ENCODE measurements at regions not wholly inside any gene's neighbourhood (a gene's known extent, or its start where the extent isn't known, plus 50 kb on each side); places are given as distances from the start of the nearest gene placed in this dataset.

DNA sequence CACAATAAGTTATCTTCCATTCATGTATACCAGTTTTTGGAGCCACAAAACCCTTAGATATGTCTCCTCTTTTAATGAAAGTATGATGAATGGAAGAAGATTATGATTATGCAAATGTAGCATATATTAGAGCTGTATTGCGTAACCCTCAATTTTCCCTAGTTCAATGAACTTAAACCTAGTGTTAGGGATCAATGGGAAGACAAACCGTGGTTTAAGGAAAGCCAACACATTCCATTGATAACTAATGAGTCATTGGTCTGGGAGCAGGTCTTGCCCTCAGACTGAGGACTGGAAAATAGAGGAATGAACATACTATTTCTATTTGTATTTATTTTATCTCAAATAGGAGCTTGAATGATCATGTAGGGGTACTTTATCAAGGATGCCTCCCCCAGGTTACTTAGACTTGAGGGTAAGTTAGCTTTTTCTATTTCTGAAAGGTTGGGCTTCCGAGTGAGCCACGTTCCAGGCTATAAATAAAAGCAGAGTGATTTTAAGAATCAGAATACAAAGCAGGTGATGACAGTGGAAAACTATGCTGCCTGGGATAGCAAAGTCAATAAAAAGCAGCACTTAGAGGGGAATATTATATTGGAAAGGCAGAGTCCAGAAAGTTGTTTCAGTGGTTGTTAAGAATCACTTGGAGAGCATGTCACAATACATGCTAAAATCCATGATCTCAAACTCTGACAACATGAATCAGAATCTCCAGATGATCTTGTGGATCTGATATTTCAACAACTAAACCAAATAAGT is 356.0 kb downstream of the ADAM29 start:
- TF ChIP-seq ARNT (IDR thresholded peaks at IDR 0.05) = no peak
- ChIA-PET CTCF (no interaction called here), POLR2A (no interaction called here)
- no peak for DNase-seq (ENCODE audit: extremely low spot score)

DNA sequence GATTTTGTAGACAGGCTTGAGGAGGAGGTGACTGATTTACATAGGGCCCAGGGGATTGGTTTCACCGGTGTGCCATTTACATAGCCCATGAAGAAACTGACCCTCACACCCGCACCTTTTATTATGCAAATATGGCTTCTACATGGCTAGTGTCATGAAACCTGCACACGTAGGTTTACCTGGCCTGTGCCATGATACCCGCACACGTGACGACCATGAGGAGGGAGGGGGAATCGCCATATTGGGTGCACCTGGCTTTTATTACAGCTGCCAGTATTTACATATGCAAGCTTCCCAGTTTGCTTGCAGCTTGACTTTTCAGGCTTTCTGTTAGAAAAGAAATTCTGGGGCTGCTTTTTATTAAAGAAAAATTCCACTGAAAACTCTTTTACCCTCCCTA is 359.7 kb downstream of the ADAM29 start:
- ChIA-PET POLR2A (no interaction called here), CTCF (no interaction called here)
- TF ChIP-seq FOXA1 (IDR thresholded peaks at IDR 0.05) (no peak), FOXK2 (IDR thresholded peaks at IDR 0.05) (no peak), ZNF384 (IDR thresholded peaks at IDR 0.05) (no peak)
- no peak for DNase-seq (ENCODE audit: extremely low spot score)

DNA sequence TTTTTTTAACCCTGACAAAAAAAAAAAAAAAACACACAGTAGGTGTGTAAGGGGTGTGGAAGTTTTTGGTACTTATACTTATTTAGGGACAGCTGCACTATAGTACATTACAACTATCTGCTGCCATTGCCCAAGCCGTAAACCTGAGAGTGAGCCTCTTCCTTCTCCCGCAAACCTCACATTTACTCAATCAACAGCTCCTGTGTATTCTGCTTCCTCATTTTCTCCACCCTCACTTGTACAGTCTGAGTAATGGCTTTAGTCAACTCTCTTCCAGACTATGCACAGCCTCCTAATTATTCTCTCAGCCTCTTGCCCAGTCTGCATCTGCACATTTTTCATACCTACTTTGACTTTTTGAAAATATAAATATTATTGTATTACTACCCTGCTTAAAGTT is 362.0 kb downstream of the ADAM29 start:
- TF ChIP-seq FOXA1 (IDR thresholded peaks at IDR 0.05) = no peak
- TF ChIP-seq, protein P1, sequence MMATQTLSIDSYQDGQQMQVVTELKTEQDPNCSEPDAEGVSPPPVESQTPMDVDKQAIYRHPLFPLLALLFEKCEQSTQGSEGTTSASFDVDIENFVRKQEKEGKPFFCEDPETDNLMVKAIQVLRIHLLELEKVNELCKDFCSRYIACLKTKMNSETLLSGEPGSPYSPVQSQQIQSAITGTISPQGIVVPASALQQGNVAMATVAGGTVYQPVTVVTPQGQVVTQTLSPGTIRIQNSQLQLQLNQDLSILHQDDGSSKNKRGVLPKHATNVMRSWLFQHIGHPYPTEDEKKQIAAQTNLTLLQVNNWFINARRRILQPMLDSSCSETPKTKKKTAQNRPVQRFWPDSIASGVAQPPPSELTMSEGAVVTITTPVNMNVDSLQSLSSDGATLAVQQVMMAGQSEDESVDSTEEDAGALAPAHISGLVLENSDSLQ (IDR thresholded peaks at IDR 0.05) = no peak
- TF ChIP-seq NFRKB (IDR thresholded peaks at IDR 0.05) = no peak
- no peak for TF ChIP-seq SP1 (IDR thresholded peaks at IDR 0.05)
- no peak for TF ChIP-seq L3MBTL2 (conservative IDR thresholded peaks at IDR 0.05)
- ChIA-PET POLR2A (no interaction called here), CTCF (no interaction called here)
- no peak for DNase-seq (ENCODE audit: extremely low spot score)

DNA sequence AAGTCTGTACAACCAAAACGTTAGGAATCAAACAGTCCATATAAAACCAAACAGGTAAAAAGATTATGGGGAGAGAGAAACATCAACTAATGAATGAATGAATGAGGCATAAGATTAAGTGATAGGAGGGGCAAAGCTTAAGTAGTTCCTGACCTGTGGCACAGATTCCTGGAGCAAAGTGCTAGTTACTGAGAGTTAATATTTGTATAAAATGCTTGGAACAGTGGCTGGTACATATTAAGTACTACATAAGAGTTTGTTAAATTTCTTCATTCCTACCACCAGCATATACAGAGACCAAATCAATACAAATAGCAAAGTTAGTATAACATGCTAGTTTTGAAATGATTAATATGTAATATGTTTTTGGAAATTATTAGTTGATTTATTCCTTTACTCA is 363.7 kb downstream of the ADAM29 start:
- POLR2A ChIA-PET = no interaction called here

DNA sequence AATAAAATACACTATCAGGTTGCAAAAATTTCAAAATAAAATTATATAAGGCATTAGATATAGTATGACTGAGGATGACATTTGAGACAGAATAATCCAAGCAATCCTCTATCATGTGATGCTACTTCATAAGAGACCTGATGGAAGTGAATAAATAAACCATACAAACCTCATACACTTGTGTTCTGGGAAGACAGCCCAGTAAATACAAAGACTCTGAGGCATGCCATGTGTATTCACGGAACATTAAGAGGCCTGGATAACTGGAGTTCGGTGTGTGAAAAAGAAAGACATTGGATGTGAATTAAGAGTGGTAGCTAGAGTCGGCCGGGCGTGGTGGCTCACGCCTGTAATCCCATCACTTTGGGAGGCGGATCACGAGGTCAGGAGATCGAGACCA is 364.2 kb downstream of the ADAM29 start:
- ChIA-PET CTCF (interaction anchor here (0.5 to 0.6 kb wide), 2 partner anchors 11 to 998 kb away, joined by 3 read pairs; no protein-coding TSS in a partner anchor), POLR2A (no interaction called here)
- no peak for DNase-seq (ENCODE audit: extremely low spot score)
- TF ChIP-seq NFRKB (IDR thresholded peaks at IDR 0.05) = no peak
- TF ChIP-seq FOXA1 (IDR thresholded peaks at IDR 0.05) = no peak
- no peak for TF ChIP-seq HDGF (IDR thresholded peaks at IDR 0.05; ENCODE audit: borderline replicate concordance)
- TF ChIP-seq SP1 (IDR thresholded peaks at IDR 0.05) = no peak
- no peak for TF ChIP-seq SUZ12 (IDR thresholded peaks at IDR 0.05)
- TF ChIP-seq CTBP1 (IDR thresholded peaks at IDR 0.05; ENCODE audit: borderline replicate concordance) = no peak
- no peak for TF ChIP-seq ARNT (IDR thresholded peaks at IDR 0.05)
- TF ChIP-seq ZNF384 (IDR thresholded peaks at IDR 0.05) = no peak
- no peak for TF ChIP-seq ELF4 (IDR thresholded peaks at IDR 0.05)
- no peak for TF ChIP-seq LEF1 (IDR thresholded peaks at IDR 0.05; ENCODE audit: borderline replicate concordance)
- no peak for TF ChIP-seq FOXM1 (IDR thresholded peaks at IDR 0.05; ENCODE audit: borderline replicate concordance)

More for the DNA sequence above, 363.7 kb downstream of the ADAM29 start:
- no peak for DNase-seq (ENCODE audit: extremely low spot score)
- TF ChIP-seq ZNF384 (IDR thresholded peaks at IDR 0.05) (no peak), SUZ12 (IDR thresholded peaks at IDR 0.05) (no peak), CTBP1 (IDR thresholded peaks at IDR 0.05; ENCODE audit: borderline replicate concordance) (no peak), FOXK2 (IDR thresholded peaks at IDR 0.05) (no peak), ELF4 (IDR thresholded peaks at IDR 0.05) (no peak), SP1 (IDR thresholded peaks at IDR 0.05) (no peak), NFRKB (IDR thresholded peaks at IDR 0.05) (no peak), BHLHE40 (IDR thresholded peaks at IDR 0.05; ENCODE audit: borderline replicate concordance) (no peak), LEF1 (IDR thresholded peaks at IDR 0.05; ENCODE audit: borderline replicate concordance) (no peak), TARDBP (IDR thresholded peaks at IDR 0.05) (no peak), FOXA1 (IDR thresholded peaks at IDR 0.05) (no peak), HDGF (IDR thresholded peaks at IDR 0.05; ENCODE audit: borderline replicate concordance) (no peak), ARNT (IDR thresholded peaks at IDR 0.05) (no peak), L3MBTL2 (conservative IDR thresholded peaks at IDR 0.05) (no peak)
- TF ChIP-seq, protein P1 (IDR thresholded peaks at IDR 0.05) = no peak
- CTCF ChIA-PET = interaction anchor here (0.6 kb wide), 1 partner anchor 998 kb away, joined by 3 read pairs; no protein-coding TSS in a partner anchor

DNA sequence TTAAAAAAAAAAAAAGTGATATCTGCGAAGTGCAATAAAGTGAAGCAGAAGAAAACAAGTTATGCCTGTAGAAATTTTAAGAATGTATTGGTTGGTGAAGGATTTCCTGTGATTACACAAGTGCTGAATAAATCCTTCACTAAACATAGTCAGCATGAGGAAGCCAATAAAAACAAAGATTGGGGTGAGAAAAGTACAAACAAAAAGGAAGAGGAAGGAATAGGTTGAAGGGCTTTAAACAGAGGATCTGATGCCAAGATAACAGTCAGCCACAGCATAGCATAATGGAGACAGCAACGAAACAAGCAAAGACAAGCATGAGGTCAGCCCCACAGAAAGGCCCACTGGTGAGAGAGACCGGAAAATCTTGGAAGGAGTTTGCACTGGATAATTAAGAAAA is 372.2 kb downstream of the ADAM29 start:
- TF ChIP-seq ZNF384 (IDR thresholded peaks at IDR 0.05) (no peak), TARDBP (IDR thresholded peaks at IDR 0.05) (no peak)
- ChIA-PET CTCF (no interaction called here), POLR2A (no interaction called here)
- DNase-seq (ENCODE audit: extremely low spot score) = no peak

DNA sequence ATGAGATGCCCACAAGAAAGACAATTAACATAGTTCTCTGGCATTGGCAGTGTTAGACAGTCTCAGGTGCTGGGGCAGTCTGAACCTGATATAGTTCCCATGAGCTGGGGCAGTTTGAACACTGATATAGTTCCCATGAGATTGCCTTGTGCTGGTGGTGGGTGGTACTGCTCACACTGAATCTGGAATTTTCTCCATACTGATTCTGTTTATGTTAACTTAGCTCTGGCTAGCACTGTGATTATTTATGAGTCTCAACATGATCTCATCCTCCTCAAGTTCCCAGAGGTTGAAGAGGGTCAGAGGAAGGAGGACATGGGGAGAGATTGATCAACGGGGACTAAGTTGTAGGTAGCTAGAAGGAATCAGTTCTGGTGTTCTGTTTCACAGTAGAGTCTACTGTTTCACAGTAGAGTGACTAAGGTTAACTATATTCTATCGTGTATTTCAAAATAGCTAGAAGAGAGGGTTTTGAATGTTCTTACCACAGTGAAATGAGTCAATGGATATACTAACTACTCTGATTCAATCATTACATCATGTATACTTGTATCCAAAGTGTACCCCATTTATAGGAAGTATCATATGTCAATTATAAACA is 379.9 kb downstream of the ADAM29 start:
- POLR2A ChIA-PET = no interaction called here
- CTCF ChIA-PET = interaction anchor here (0.6 kb wide), 1 partner anchor 150 kb away, joined by 3 read pairs; no protein-coding TSS in a partner anchor

DNA sequence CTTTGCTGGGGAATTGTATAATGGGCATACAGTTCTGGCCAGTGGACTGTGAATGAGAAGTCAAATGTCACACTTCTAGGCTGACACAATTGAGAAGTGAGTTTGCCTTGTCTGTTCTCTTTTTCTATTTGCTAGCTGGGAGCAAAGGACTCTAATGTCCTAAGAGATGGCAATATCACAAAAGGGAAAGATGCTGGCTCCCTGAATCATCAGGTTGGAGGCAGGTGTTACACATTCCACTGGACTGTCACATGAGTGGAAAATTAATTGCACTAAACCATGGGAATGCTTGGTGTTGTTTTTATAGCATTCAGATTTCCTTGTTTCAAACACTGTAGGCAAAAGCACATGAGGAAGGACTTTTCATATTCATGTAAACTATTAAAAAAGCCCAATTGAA is 388.3 kb downstream of the ADAM29 start:
- POLR2A ChIA-PET = no interaction called here
- TF ChIP-seq SUZ12 (IDR thresholded peaks at IDR 0.05) = no peak
- TF ChIP-seq FOXM1 (IDR thresholded peaks at IDR 0.05; ENCODE audit: borderline replicate concordance) = no peak
- TF ChIP-seq BHLHE40 (IDR thresholded peaks at IDR 0.05; ENCODE audit: borderline replicate concordance) = no peak
- no peak for DNase-seq (ENCODE audit: extremely low spot score)
- CTCF ChIA-PET = no interaction called here

More for the DNA sequence above, 379.9 kb downstream of the ADAM29 start:
- no peak for DNase-seq (ENCODE audit: extremely low spot score)
- no peak for TF ChIP-seq BHLHE40 (IDR thresholded peaks at IDR 0.05; ENCODE audit: borderline replicate concordance)
- no peak for TF ChIP-seq SUZ12 (IDR thresholded peaks at IDR 0.05)
